Kidney (tissue), 13 donors: ENCODE measurements at regions not wholly inside any gene's neighbourhood (a gene's known extent, or its start where the extent isn't known, plus 50 kb on each side); places are given as distances from the start of the nearest gene placed in this dataset.
A peak's percentile ranks its signal among the peaks of the same experiment; 100 is the strongest.

ENCODE experiments used
- DNase-seq, 5 donors: peaks; one replicate each; pipeline ENCODE4 v3.0.0-alpha.2; 2013 to 2020
- FAIRE-seq: peaks from 2 replicates; lab custom pipeline; 2012; peaks lifted over from hg19 to GRCh38; lab: Jason Lieb, UNC
- H3K27ac ChIP-seq, 2 donors: one replicate each; pipeline ENCODE4 v1.7.0; 2013; ENCODE audit warnings: low read depth in 2 of 2, low read length in 2 of 2, inconsistent platforms in 1 of 2
- H3K27me3 ChIP-seq: one replicate; pipeline ENCODE4 v1.7.1; 2013; ENCODE audit warnings: low read length, inconsistent platforms; ENCODE audit not compliant: control insufficient read depth, insufficient read depth
- H3K36me3 ChIP-seq, 3 donors: one replicate each; pipeline versions ENCODE4 v1.7.0 to v1.7.1; 2013; ENCODE audit warnings: low read length in 3 of 3, control low read depth in 1 of 3, inconsistent platforms in 1 of 3; ENCODE audit not compliant: insufficient read depth in 3 of 3, control insufficient read depth in 2 of 3
- H3K4me1 ChIP-seq, 3 donors: one replicate each; pipeline versions ENCODE4 v1.7.0 to v1.7.1; 2013; ENCODE audit warnings: low read length in 3 of 3, inconsistent platforms in 1 of 3, low read depth in 1 of 3; ENCODE audit not compliant: control insufficient read depth in 2 of 3, insufficient read depth in 2 of 3
- H3K4me3 ChIP-seq, 3 donors: one replicate each; pipeline versions ENCODE4 v1.7.0 to v1.8.1; 2013; ENCODE audit warnings: low read length in 3 of 3, control low read depth in 1 of 3, inconsistent platforms in 1 of 3
- H3K9ac ChIP-seq, 3 donors: one replicate each; pipeline versions ENCODE4 v1.7.0 to v1.7.1; 2013; ENCODE audit warnings: low read length in 3 of 3, control low read depth in 1 of 3, inconsistent platforms in 1 of 3
- H3K9me3 ChIP-seq, 3 donors: one replicate each; pipeline versions ENCODE4 v1.7.0 to v1.7.1; 2013; ENCODE audit warnings: low read length in 3 of 3, control low read depth in 1 of 3, inconsistent platforms in 1 of 3; ENCODE audit not compliant: control insufficient read depth in 2 of 3, insufficient read depth in 1 of 3
- intact Hi-C: fragments of 100-400 bp; cut with DNase I; formaldehyde crosslinking; loops from one replicate; pipeline ENCODE4 v1.11.1; 2022
- TF ChIP-seq, protein P1 (sequence below): IDR thresholded peaks from 3 replicates; pipeline ENCODE4 v1.5.1; 2012; ENCODE audit warnings: mild to moderate bottlenecking, moderate library complexity, borderline replicate concordance; ENCODE audit not compliant: insufficient read depth; ENCODE audit errors: extremely low read depth
- donor health status: control.
- donor health status: control.
- donor health status: control.
- donor health status: control.
- donor health status: control.
- donor health status: DM: yes; HTN: yes; CAD: no.
- donor health status: Normal renal cell carcinoma (clear cell type).

DNA sequence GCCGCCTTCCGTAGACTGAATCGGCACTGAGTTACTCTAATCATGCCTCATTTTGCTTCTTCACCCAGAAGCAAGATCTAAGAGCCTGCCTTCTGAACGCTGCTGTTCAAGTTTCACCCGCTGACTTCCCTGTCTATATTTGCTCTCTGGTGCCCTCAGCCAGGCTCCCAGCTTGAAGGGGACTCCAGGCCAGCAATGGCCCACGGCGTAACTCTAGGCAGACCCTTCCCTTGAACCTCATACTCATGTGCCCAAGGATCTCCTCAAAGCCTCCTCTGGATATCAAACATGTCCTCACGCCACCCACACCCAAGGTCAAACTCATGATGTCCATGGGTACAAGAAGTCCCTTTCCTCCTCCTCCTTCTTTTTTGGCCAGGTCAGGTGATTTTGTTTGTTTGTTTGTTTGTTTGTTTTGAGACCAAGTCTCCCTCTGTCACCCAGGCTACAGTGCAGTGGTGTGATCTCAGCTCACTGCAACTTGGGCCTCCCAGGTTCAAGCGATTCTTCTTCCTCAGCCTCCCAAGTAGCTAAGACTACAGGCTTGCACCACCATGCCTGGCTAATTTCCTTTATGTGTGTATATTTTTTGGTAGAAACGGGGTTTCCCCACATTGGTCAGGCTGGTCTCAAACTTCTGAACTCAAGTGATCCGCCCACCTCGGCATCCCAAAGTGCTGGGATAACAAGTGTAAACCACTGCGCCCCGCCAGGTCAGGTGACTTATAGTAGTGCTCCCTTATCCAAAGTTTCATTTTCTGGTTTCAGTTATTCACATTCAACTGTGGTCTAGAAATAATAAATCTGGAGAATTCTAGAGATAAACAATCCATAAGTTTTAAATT lies 239.0 kb downstream of the SYK start:
- Histone ChIP-seq H3K36me3 (no peaks in the 10 kb centered on the region), H3K27me3 (no peaks in the 10 kb centered on the region), H3K27ac (no peak overlapping the region), H3K9me3 (peaks cover 0 to 2% (median 0%) of the 10 kb centered on the region in 3 donors), H3K4me3 (no peak overlapping the region), H3K9ac (no peak overlapping the region), H3K4me1 (peaks cover 3 to 19% (median 15%) of the 10 kb centered on the region in 3 donors)
- FAIRE-seq: no peak
- TF ChIP-seq, protein P1, sequence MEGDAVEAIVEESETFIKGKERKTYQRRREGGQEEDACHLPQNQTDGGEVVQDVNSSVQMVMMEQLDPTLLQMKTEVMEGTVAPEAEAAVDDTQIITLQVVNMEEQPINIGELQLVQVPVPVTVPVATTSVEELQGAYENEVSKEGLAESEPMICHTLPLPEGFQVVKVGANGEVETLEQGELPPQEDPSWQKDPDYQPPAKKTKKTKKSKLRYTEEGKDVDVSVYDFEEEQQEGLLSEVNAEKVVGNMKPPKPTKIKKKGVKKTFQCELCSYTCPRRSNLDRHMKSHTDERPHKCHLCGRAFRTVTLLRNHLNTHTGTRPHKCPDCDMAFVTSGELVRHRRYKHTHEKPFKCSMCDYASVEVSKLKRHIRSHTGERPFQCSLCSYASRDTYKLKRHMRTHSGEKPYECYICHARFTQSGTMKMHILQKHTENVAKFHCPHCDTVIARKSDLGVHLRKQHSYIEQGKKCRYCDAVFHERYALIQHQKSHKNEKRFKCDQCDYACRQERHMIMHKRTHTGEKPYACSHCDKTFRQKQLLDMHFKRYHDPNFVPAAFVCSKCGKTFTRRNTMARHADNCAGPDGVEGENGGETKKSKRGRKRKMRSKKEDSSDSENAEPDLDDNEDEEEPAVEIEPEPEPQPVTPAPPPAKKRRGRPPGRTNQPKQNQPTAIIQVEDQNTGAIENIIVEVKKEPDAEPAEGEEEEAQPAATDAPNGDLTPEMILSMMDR: no peak
- intact Hi-C loops: no loop called here
- DNase-seq: peak in 1 of 5 donors; percentile 52

DNA sequence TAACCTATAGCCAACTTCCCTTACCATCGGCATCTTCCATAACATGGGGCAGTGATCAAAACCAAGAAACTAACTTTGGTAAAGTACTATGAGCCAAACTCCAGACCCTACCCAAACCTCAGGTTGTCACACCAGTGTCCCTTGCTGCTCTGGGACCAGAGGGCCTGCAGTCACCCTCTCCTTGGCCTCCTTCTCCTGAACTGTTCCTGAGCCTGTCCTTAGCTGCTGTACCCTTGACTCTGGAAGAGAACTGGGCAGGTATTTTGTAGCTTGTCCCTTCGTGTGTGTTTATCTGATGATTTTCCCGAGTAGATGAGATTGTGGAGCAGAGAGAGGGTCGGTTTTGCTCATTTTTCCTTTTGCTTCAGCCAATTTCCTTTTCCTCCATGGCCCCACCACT lies 240.4 kb downstream of the SYK start:
- DNase-seq (no peak), FAIRE-seq (no peak)
- H3K4me1 ChIP-seq: peaks cover 3 to 18% (median 15%) of the 10 kb centered on the region in 3 donors
- intact Hi-C loops: no loop called here
- no peak overlapping the region for H3K27ac ChIP-seq
- H3K36me3 ChIP-seq: no peaks in the 10 kb centered on the region
- H3K4me3 ChIP-seq: no peak overlapping the region
- TF ChIP-seq, protein P1: no peak
- H3K27me3 ChIP-seq: no peaks in the 10 kb centered on the region
- peaks cover 0 to 2% (median 0%) of the 10 kb centered on the region in 3 donors for H3K9me3 ChIP-seq
- no peak overlapping the region for H3K9ac ChIP-seq

DNA sequence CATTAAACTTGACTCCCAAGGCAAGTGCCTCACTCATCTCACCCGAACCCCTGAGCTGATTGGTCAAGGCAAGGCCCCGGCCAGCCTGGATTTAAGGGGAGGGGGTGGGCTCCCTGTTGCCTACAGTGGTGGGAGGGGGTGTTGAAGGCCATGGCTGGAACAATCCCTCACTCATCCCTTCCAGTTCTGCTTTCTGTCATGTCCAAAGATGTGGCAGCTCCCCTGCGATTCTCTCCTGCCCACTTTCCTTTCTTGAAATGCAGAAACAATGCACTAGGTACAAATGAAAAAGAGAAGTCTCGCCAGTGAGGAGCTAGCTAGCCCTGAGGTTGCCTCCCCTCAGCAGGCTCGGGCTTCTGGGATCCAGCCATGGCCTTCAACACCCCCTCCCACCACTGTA lies 240.9 kb downstream of the SYK start:
- H3K36me3 ChIP-seq: no peaks in the 10 kb centered on the region
- FAIRE-seq: no peak
- TF ChIP-seq, protein P1: no peak
- no peak overlapping the region for H3K27ac ChIP-seq
- H3K9me3 ChIP-seq: peaks cover 0 to 2% (median 0%) of the 10 kb centered on the region in 3 donors
- peaks cover 3 to 13% (median 11%) of the 10 kb centered on the region in 3 donors for H3K4me1 ChIP-seq
- no peak for DNase-seq
- intact Hi-C loops: no loop called here
- no peak overlapping the region for H3K9ac ChIP-seq
- no peak overlapping the region for H3K4me3 ChIP-seq
- H3K27me3 ChIP-seq: no peaks in the 10 kb centered on the region
